SK-N-SH (cell line): ENCODE measurements at regions not wholly inside any gene's neighbourhood (a gene's known extent, or its start where the extent isn't known, plus 50 kb on each side); places are given as distances from the start of the nearest gene placed in this dataset.
A peak's percentile ranks its signal among the peaks of the same experiment; 100 is the strongest.

Experiments used
- EP300 ChIP-seq, 2 experiments: IDR thresholded peaks; 2 replicates each; pipeline versions ENCODE4 v1.4.0 to v1.6.1; 2012; ENCODE audit warnings: borderline replicate concordance in 1 of 2, low read depth in 1 of 2, low read length in 1 of 2
- FOXJ3 ChIP-seq: sonication (generic); formaldehyde crosslinking; IDR thresholded peaks from 2 replicates; pipeline ENCODE4 v1.5.1; 2020; ENCODE audit warnings: mild to moderate bottlenecking, missing genetic modification reagents
- GABPA ChIP-seq: IDR thresholded peaks from 2 replicates; pipeline ENCODE4 v1.4.0; 2012; ENCODE audit warnings: low read depth, mild to moderate bottlenecking
- POLR2AphosphoS5 ChIP-seq: IDR thresholded peaks from 2 replicates; pipeline ENCODE4 v1.6.1; 2012; ENCODE audit warnings: low read depth, low read length
- RAD21 ChIP-seq: IDR thresholded peaks from 2 replicates; pipeline ENCODE4 v1.6.1; 2012; ENCODE audit warnings: mild to moderate bottlenecking, low read length
- RCOR1 ChIP-seq: fragments of 150-350 bp; IDR thresholded peaks from 2 replicates; pipeline ENCODE4 v1.6.1; 2017; ENCODE audit warnings: antibody characterized with exemption, low read length
- RFX5 ChIP-seq: IDR thresholded peaks from 2 replicates; pipeline ENCODE4 v1.6.1; 2012; ENCODE audit warnings: mild to moderate bottlenecking, improper control_type of control experiment, low read length
- SIN3A ChIP-seq: IDR thresholded peaks from 2 replicates; pipeline ENCODE4 v1.6.1; 2012; ENCODE audit warnings: low read depth, mild to moderate bottlenecking, low read length, moderate library complexity, borderline replicate concordance
- TCF12 ChIP-seq: IDR thresholded peaks from 2 replicates; pipeline ENCODE4 v1.4.0; 2012
- YY1 ChIP-seq: IDR thresholded peaks from 2 replicates; pipeline ENCODE4 v1.4.0; 2012; ENCODE audit warnings: low read depth, mild to moderate bottlenecking
- TF ChIP-seq, protein P1 (sequence below): IDR thresholded peaks from 2 replicates; pipeline ENCODE4 v1.4.0; 2012; ENCODE audit warnings: low read depth
- TF ChIP-seq, protein P2 (sequence below): fragments of 200-600 bp; sonication (generic); IDR thresholded peaks from 2 replicates; pipeline ENCODE4 v1.6.1; 2017; ENCODE audit warnings: antibody characterized with exemption, mild to moderate bottlenecking, moderate library complexity

DNA sequence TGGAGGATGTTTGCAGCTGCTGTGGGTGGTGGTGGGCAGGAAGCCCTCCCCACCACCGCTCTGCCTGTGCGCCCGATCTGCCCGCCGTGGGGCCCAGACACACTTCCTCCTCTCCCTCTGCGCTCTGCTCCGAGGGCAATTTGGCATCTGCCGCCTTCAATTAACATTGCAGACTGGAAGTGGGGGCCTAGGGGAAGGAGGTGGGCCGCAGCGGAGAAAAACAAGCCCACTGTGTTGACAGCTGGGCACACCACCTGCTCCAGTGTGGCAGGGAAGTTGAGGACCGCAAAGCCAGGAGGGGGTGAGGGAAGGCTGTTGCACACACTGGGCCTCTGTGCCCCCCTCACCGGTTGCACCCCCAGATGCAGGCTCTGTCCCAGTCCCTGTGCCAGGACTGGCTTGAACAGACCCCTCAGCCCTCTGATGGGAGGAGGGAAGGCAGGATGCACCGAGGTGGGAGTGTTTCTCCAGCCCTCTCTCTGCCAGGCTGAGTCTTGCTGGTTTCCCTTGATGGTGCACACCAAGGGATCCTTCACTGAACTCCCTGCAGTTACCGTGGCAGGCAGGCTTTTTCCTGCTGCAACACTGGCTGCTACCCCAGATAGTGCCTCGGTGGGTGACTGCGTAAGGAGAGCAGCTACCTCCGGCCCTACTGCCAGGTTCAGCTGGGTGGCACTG lies 72.8 kb upstream of the MED9 start:
- TF ChIP-seq RCOR1 (no peak), RFX5 (no peak), EP300 (IDR thresholded peaks at IDR 0.05; ENCODE audit: borderline replicate concordance in 1 of 2, low read depth in 1 of 2, low read length in 1 of 2) (no peak), SIN3A (no peak), TCF12 (no peak), YY1 (no peak), POLR2AphosphoS5 (no peak), FOXJ3 (CRISPR knock-in tag) (peak; percentile 14; the same call in 1 of the 2 replicates), RAD21 (no peak), GABPA (no peak)
- TF ChIP-seq, protein P1, sequence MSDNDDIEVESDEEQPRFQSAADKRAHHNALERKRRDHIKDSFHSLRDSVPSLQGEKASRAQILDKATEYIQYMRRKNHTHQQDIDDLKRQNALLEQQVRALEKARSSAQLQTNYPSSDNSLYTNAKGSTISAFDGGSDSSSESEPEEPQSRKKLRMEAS, result no peak
- TF ChIP-seq, protein P2, sequence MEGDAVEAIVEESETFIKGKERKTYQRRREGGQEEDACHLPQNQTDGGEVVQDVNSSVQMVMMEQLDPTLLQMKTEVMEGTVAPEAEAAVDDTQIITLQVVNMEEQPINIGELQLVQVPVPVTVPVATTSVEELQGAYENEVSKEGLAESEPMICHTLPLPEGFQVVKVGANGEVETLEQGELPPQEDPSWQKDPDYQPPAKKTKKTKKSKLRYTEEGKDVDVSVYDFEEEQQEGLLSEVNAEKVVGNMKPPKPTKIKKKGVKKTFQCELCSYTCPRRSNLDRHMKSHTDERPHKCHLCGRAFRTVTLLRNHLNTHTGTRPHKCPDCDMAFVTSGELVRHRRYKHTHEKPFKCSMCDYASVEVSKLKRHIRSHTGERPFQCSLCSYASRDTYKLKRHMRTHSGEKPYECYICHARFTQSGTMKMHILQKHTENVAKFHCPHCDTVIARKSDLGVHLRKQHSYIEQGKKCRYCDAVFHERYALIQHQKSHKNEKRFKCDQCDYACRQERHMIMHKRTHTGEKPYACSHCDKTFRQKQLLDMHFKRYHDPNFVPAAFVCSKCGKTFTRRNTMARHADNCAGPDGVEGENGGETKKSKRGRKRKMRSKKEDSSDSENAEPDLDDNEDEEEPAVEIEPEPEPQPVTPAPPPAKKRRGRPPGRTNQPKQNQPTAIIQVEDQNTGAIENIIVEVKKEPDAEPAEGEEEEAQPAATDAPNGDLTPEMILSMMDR, result no peak
